Tibial nerve (tissue), 4 donors: ENCODE measurements at regions not wholly inside any gene's neighbourhood (a gene's known extent, or its start where the extent isn't known, plus 50 kb on each side); places are given as distances from the start of the nearest gene placed in this dataset.

Experiments used
- EP300 ChIP-seq, 2 donors: sonication (generic); formaldehyde crosslinking; IDR thresholded peaks; one replicate each; pipeline ENCODE4 v1.6.1; 2017; ENCODE audit warnings: antibody characterized with exemption in 2 of 2, mild to moderate bottlenecking in 1 of 2
- TF ChIP-seq, protein P1 (sequence below), 5 experiments: fragments of 200-600 bp in 3 of 5; fragments of 450-650 bp in 2 of 5; sonication (generic) in 3 of 5; IDR thresholded peaks; one replicate each; pipeline ENCODE4 v1.5.1; 2016 to 2019; ENCODE audit warnings: antibody characterized with exemption in 5 of 5, mild to moderate bottlenecking in 3 of 5, moderate library complexity in 2 of 5

DNA sequence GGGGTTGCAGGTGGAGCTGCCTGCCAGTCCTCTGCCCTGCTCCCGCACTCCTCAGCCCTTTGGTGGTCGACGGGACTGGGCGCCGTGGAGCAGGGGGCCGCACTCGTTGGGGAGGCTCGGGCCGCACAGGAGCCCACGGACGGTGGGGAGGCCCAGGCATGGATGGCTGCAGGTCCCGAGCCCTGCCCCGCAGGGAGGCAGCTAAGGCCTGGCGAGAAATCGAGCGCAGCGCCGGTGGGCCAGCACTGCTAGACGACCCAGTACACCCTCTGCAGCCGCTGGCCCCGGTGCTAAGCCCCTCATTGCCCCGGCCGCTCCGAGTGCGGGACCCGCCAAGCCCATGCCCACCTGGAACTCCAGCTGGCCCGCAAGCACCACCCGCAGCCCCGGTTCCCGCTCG lies 221.8 kb downstream of the BTG1 start:
- TF ChIP-seq, protein P1, sequence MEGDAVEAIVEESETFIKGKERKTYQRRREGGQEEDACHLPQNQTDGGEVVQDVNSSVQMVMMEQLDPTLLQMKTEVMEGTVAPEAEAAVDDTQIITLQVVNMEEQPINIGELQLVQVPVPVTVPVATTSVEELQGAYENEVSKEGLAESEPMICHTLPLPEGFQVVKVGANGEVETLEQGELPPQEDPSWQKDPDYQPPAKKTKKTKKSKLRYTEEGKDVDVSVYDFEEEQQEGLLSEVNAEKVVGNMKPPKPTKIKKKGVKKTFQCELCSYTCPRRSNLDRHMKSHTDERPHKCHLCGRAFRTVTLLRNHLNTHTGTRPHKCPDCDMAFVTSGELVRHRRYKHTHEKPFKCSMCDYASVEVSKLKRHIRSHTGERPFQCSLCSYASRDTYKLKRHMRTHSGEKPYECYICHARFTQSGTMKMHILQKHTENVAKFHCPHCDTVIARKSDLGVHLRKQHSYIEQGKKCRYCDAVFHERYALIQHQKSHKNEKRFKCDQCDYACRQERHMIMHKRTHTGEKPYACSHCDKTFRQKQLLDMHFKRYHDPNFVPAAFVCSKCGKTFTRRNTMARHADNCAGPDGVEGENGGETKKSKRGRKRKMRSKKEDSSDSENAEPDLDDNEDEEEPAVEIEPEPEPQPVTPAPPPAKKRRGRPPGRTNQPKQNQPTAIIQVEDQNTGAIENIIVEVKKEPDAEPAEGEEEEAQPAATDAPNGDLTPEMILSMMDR (IDR thresholded peaks at IDR 0.05), result no peak
- no peak for TF ChIP-seq EP300 (IDR thresholded peaks at IDR 0.05)
